SK-N-SH (cell line): ENCODE measurements at regions not wholly inside any gene's neighbourhood (a gene's known extent, or its start where the extent isn't known, plus 50 kb on each side); places are given as distances from the start of the nearest gene placed in this dataset.
A peak's percentile ranks its signal among the peaks of the same experiment; 100 is the strongest.

Source experiments
- CTCF ChIA-PET: fragments of 300-600, 350-600 bp; formaldehyde crosslinking; extraction: SDS; loops from one replicate; lab custom pipeline; 2021; lab: Yijun Ruan, JAX
- POLR2A ChIA-PET: fragments of 350-600 bp; sonication (Branson Sonifier 250); formaldehyde crosslinking; extraction: SDS; loops from one replicate; lab custom pipeline; 2020; ENCODE audit warnings: antibody characterized with exemption, inconsistent platforms; lab: Yijun Ruan, JAX
- DNase-seq: peaks from one replicate; pipeline ENCODE4 v3.0.0; 2012
- H2AFZ ChIP-seq: fragments of 200-600 bp; sonication (generic); 2 replicates; pipeline ENCODE4 v1.8.1; 2016; ENCODE audit warnings: antibody characterized with exemption, mild to moderate bottlenecking, low read depth
- H3F3A ChIP-seq: fragments of 200-600 bp; sonication (generic); replicated peaks from 2 replicates; pipeline ENCODE3; 2016; ENCODE audit warnings: antibody characterized with exemption, mild to moderate bottlenecking; ENCODE audit not compliant: insufficient read depth
- H3K27ac ChIP-seq, 2 experiments: fragments of 200-500 bp in 1 of 2; fragments of 200-600 bp in 1 of 2; sonication (Bioruptor generic) in 1 of 2; sonication (generic), shearing (Covaris generic) in 1 of 2; 2 replicates each; pipeline versions ENCODE4 v1.5.1 to v1.6.1; 2014 to 2016; ENCODE audit warnings: low read depth in 2 of 2, inconsistent platforms in 1 of 2, low read length in 1 of 2, mild to moderate bottlenecking in 1 of 2, mixed read lengths in 1 of 2
- H3K27me3 ChIP-seq: fragments of 200-600 bp; sonication (generic), shearing (Covaris generic); 2 replicates; pipeline ENCODE4 v1.6.1; 2016; ENCODE audit warnings: mixed run types; ENCODE audit not compliant: insufficient read depth
- H3K36me3 ChIP-seq, 2 experiments: fragments of 200-500 bp in 1 of 2; fragments of 200-600 bp in 1 of 2; sonication (Bioruptor generic) in 1 of 2; sonication (generic) in 1 of 2; replicated peaks in 1 of 2; 2 replicates each; pipeline versions ENCODE3 to v1.5.1; 2014 to 2016; ENCODE audit warnings: low read length in 1 of 2, mild to moderate bottlenecking in 1 of 2; ENCODE audit not compliant: insufficient read depth in 2 of 2, control insufficient read depth in 1 of 2
- H3K4me1 ChIP-seq, 2 experiments: fragments of 200-500 bp in 1 of 2; fragments of 200-600 bp in 1 of 2; sonication (Bioruptor generic) in 1 of 2; sonication (generic), shearing (Covaris generic) in 1 of 2; 2 replicates each; pipeline versions ENCODE4 v1.5.1 to v1.6.1; 2014 to 2016; ENCODE audit warnings: low read depth in 1 of 2, low read length in 1 of 2, mixed run types in 1 of 2; ENCODE audit not compliant: insufficient read depth in 2 of 2, control insufficient read depth in 1 of 2
- H3K4me2 ChIP-seq: fragments of 200-600 bp; sonication (generic), shearing (Covaris generic); 2 replicates; pipeline ENCODE4 v1.6.1; 2017; ENCODE audit warnings: mixed run types
- H3K4me3 ChIP-seq, 2 experiments: fragments of 200-500 bp in 1 of 2; fragments of 200-600 bp in 1 of 2; sonication (Bioruptor generic) in 1 of 2; sonication (generic), shearing (Covaris generic) in 1 of 2; 2 replicates each; pipeline versions ENCODE4 v1.5.1 to v1.8.1; 2014 to 2016; ENCODE audit warnings: low read depth in 2 of 2, inconsistent platforms in 1 of 2, low read length in 1 of 2, mild to moderate bottlenecking in 1 of 2, mixed read lengths in 1 of 2, moderate library complexity in 1 of 2
- H3K79me2 ChIP-seq: fragments of 200-600 bp; sonication (generic); 2 replicates; pipeline ENCODE4 v1.8.1; 2017; ENCODE audit warnings: mild to moderate bottlenecking; ENCODE audit not compliant: insufficient read depth
- H3K9ac ChIP-seq: fragments of 200-600 bp; sonication (generic); 2 replicates; pipeline ENCODE4 v1.6.1; 2017; ENCODE audit warnings: mixed run types
- H3K9me2 ChIP-seq: fragments of 200-600 bp; sonication (generic); 2 replicates; pipeline ENCODE4 v1.6.1; 2017; ENCODE audit warnings: mixed run types
- H3K9me3 ChIP-seq: fragments of 200-600 bp; sonication (generic); 2 replicates; pipeline ENCODE4 v1.6.1; 2017; ENCODE audit warnings: mixed run types, mild to moderate bottlenecking, moderate library complexity
- H4K20me1 ChIP-seq: fragments of 200-600 bp; sonication (generic); 2 replicates; pipeline ENCODE4 v1.6.1; 2017; ENCODE audit warnings: mild to moderate bottlenecking, mixed run types; ENCODE audit not compliant: insufficient read depth
- ELF1 ChIP-seq: IDR thresholded peaks from 2 replicates; pipeline ENCODE4 v1.4.0; 2012
- EP300 ChIP-seq, 2 experiments: IDR thresholded peaks; 2 replicates each; pipeline versions ENCODE4 v1.4.0 to v1.6.1; 2012; ENCODE audit warnings: borderline replicate concordance in 1 of 2, low read depth in 1 of 2, low read length in 1 of 2
- EZH2phosphoT487 ChIP-seq: fragments of 200-600 bp; sonication (generic); IDR thresholded peaks from 2 replicates; pipeline ENCODE4 v1.6.1; 2017; ENCODE audit warnings: low read depth, mixed run types, mild to moderate bottlenecking, antibody characterized with exemption, moderate library complexity, borderline replicate concordance
- FOSL2 ChIP-seq: IDR thresholded peaks from 2 replicates; pipeline ENCODE4 v1.4.0; 2012; ENCODE audit warnings: low read depth, mild to moderate bottlenecking, moderate library complexity, borderline replicate concordance
- FOXM1 ChIP-seq: IDR thresholded peaks from 2 replicates; pipeline ENCODE4 v1.4.0; 2012; ENCODE audit warnings: low read depth, mild to moderate bottlenecking
- GABPA ChIP-seq: IDR thresholded peaks from 2 replicates; pipeline ENCODE4 v1.4.0; 2012; ENCODE audit warnings: low read depth, mild to moderate bottlenecking
- JUND ChIP-seq: IDR thresholded peaks from 2 replicates; pipeline ENCODE4 v1.4.0; 2012
- NFIC ChIP-seq: IDR thresholded peaks from 2 replicates; pipeline ENCODE4 v1.4.0; 2012; ENCODE audit warnings: borderline replicate concordance
- POLR2AphosphoS5 ChIP-seq: IDR thresholded peaks from 2 replicates; pipeline ENCODE4 v1.6.1; 2012; ENCODE audit warnings: low read depth, low read length
- RAD21 ChIP-seq: IDR thresholded peaks from 2 replicates; pipeline ENCODE4 v1.6.1; 2012; ENCODE audit warnings: mild to moderate bottlenecking, low read length
- RXRA ChIP-seq: IDR thresholded peaks from 2 replicates; pipeline ENCODE4 v1.4.0; 2012; ENCODE audit warnings: low read depth, mild to moderate bottlenecking, borderline replicate concordance
- SMC3 ChIP-seq: IDR thresholded peaks from 2 replicates; pipeline ENCODE4 v1.6.1; 2012; ENCODE audit warnings: low read depth, low read length, improper control_type of control experiment
- TEAD4 ChIP-seq: IDR thresholded peaks from 2 replicates; pipeline ENCODE4 v1.4.0; 2012; ENCODE audit warnings: mild to moderate bottlenecking, borderline replicate concordance; ENCODE audit not compliant: insufficient read depth
- TF ChIP-seq, protein P1 (sequence below): fragments of 150-350 bp; IDR thresholded peaks from 2 replicates; pipeline ENCODE4 v1.6.1; 2016; ENCODE audit warnings: mild to moderate bottlenecking, low read depth, low read length
- TF ChIP-seq, protein P2 (sequence below): IDR thresholded peaks from 2 replicates; pipeline ENCODE4 v1.4.0; 2012; ENCODE audit warnings: low read depth
- TF ChIP-seq, protein P3 (sequence below): IDR thresholded peaks from 2 replicates; pipeline ENCODE4 v1.4.0; 2012; ENCODE audit warnings: low read depth, borderline replicate concordance
- TF ChIP-seq, protein P4 (sequence below): IDR thresholded peaks from 2 replicates; pipeline ENCODE4; 2012
- TF ChIP-seq, protein P5 (sequence below): IDR thresholded peaks from 2 replicates; pipeline ENCODE4 v1.4.0; 2012; ENCODE audit warnings: low read depth, borderline replicate concordance
- TF ChIP-seq, protein P6 (sequence below): fragments of 200-600 bp; sonication (generic); IDR thresholded peaks from 2 replicates; pipeline ENCODE4 v1.6.1; 2017; ENCODE audit warnings: antibody characterized with exemption, mild to moderate bottlenecking, moderate library complexity

DNA sequence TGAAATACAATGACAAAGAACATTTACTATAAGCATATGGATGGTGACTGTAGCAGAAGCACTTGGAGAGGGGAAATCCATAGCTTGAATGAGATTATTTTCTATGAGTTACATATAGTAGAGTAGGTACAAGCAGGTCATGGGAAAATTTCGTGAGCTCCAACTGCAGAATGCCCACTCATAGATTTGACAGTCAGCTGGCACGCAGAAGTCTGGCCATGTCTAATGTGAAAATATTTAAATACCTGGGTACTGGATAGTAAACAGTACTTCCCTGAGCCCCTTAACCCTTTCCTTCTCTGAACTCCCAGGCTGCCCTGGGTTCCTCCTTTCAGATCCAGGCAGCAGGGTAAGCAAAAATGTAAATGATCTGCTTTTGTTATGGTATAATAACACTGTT lies 209.7 kb downstream of the OTUD1 start (continued):
- TF ChIP-seq, protein P1, sequence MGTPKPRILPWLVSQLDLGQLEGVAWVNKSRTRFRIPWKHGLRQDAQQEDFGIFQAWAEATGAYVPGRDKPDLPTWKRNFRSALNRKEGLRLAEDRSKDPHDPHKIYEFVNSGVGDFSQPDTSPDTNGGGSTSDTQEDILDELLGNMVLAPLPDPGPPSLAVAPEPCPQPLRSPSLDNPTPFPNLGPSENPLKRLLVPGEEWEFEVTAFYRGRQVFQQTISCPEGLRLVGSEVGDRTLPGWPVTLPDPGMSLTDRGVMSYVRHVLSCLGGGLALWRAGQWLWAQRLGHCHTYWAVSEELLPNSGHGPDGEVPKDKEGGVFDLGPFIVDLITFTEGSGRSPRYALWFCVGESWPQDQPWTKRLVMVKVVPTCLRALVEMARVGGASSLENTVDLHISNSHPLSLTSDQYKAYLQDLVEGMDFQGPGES: no peak

DNA sequence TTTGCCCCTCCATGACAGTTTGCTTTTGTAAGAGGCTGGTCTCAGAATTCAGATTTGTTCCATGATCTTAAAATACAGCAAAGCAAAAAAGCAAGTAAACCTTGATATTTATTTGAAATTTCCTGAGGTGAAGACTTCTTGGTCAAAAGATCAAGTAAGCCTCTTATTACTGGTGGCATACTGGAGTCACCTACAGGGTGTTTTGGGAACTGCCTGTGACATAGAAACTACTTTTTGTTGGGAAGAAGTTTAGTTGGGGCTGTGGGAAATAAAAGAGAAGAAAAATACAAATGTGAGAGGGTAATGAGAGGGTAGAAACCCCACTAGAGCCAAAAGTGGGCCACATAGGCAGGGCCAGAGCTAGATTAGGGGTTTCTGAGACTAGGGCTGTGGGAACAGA lies 217.9 kb downstream of the OTUD1 start:
- ChIA-PET CTCF (interaction anchor here (0.8 to 1.3 kb wide), 3 partner anchors 27 to 342 kb away, joined by 3 to 5 read pairs (median 3); no protein-coding TSS in a partner anchor), POLR2A (no interaction called here)
- TF ChIP-seq RAD21 (peak; percentile 54), FOXM1 (no peak), NFIC (no peak), ELF1 (no peak), JUND (no peak), EP300 (IDR thresholded peaks at IDR 0.05; ENCODE audit: borderline replicate concordance in 1 of 2, low read depth in 1 of 2, low read length in 1 of 2) (no peak), GABPA (no peak), FOSL2 (no peak), RXRA (no peak), POLR2AphosphoS5 (no peak), TEAD4 (no peak), EZH2phosphoT487 (no peak), SMC3 (peak; percentile 53)
- TF ChIP-seq, protein P2, sequence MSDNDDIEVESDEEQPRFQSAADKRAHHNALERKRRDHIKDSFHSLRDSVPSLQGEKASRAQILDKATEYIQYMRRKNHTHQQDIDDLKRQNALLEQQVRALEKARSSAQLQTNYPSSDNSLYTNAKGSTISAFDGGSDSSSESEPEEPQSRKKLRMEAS: no peak
- TF ChIP-seq, protein P3, sequence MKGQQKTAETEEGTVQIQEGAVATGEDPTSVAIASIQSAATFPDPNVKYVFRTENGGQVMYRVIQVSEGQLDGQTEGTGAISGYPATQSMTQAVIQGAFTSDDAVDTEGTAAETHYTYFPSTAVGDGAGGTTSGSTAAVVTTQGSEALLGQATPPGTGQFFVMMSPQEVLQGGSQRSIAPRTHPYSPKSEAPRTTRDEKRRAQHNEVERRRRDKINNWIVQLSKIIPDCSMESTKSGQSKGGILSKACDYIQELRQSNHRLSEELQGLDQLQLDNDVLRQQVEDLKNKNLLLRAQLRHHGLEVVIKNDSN: no peak
- TF ChIP-seq, protein P4, sequence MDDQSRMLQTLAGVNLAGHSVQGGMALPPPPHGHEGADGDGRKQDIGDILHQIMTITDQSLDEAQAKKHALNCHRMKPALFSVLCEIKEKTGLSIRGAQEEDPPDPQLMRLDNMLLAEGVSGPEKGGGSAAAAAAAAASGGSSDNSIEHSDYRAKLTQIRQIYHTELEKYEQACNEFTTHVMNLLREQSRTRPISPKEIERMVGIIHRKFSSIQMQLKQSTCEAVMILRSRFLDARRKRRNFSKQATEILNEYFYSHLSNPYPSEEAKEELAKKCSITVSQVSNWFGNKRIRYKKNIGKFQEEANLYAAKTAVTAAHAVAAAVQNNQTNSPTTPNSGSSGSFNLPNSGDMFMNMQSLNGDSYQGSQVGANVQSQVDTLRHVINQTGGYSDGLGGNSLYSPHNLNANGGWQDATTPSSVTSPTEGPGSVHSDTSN: no peak
- TF ChIP-seq, protein P5, sequence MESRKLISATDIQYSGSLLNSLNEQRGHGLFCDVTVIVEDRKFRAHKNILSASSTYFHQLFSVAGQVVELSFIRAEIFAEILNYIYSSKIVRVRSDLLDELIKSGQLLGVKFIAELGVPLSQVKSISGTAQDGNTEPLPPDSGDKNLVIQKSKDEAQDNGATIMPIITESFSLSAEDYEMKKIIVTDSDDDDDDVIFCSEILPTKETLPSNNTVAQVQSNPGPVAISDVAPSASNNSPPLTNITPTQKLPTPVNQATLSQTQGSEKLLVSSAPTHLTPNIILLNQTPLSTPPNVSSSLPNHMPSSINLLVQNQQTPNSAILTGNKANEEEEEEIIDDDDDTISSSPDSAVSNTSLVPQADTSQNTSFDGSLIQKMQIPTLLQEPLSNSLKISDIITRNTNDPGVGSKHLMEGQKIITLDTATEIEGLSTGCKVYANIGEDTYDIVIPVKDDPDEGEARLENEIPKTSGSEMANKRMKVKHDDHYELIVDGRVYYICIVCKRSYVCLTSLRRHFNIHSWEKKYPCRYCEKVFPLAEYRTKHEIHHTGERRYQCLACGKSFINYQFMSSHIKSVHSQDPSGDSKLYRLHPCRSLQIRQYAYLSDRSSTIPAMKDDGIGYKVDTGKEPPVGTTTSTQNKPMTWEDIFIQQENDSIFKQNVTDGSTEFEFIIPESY: no peak
- TF ChIP-seq, protein P6, sequence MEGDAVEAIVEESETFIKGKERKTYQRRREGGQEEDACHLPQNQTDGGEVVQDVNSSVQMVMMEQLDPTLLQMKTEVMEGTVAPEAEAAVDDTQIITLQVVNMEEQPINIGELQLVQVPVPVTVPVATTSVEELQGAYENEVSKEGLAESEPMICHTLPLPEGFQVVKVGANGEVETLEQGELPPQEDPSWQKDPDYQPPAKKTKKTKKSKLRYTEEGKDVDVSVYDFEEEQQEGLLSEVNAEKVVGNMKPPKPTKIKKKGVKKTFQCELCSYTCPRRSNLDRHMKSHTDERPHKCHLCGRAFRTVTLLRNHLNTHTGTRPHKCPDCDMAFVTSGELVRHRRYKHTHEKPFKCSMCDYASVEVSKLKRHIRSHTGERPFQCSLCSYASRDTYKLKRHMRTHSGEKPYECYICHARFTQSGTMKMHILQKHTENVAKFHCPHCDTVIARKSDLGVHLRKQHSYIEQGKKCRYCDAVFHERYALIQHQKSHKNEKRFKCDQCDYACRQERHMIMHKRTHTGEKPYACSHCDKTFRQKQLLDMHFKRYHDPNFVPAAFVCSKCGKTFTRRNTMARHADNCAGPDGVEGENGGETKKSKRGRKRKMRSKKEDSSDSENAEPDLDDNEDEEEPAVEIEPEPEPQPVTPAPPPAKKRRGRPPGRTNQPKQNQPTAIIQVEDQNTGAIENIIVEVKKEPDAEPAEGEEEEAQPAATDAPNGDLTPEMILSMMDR: peak; percentile 69
- Histone ChIP-seq H3F3A (no peaks in the 10 kb centered on the region), H3K4me3 (no peak overlapping the region), H3K9ac (no peak overlapping the region), H4K20me1 (no peaks in the 10 kb centered on the region), H3K27me3 (no peaks in the 10 kb centered on the region; the same call in 1 of the 2 replicates), H3K4me2 (no peak overlapping the region), H3K36me3 (no peaks in the 10 kb centered on the region), H3K27ac (no peak overlapping the region), H3K9me2 (no peaks in the 10 kb centered on the region), H2AFZ (no peak overlapping the region), H3K9me3 (no peaks in the 10 kb centered on the region), H3K79me2 (no peaks in the 10 kb centered on the region), H3K4me1 (no peaks in the 10 kb centered on the region; a peak in 1 of 4 replicates)
- DNase-seq: no peak
